ENCODE measurements at regions not wholly inside any gene's neighbourhood (a gene's known extent, or its start where the extent isn't known, plus 50 kb on each side); places are given as distances from the start of the nearest gene placed in this dataset.
"Not testable (repeated sequence)": the region's sequence is repeated elsewhere in the genome, so short reads cannot be mapped to it uniquely, and the experiment has no call there.

GRCh38 chr9:118670011-118670953 lies 699.0 kb downstream of the BRINP1 start:
- no peak for FAIRE-seq

GRCh38 chr9:118674942-118675341 lies 694.3 kb downstream of the BRINP1 start:
- FAIRE-seq = no peak

GRCh38 chr9:118677936-118678653 lies 691.1 kb downstream of the BRINP1 start:
- not testable (repeated sequence) for FAIRE-seq

GRCh38 chr9:118686959-118687358 lies 682.3 kb downstream of the BRINP1 start:
- no peak for FAIRE-seq

GRCh38 chr9:118689280-118689679 lies 680.0 kb downstream of the BRINP1 start:
- FAIRE-seq = no peak

GRCh38 chr9:118692613-118693012 lies 676.6 kb downstream of the BRINP1 start:
- no peak for FAIRE-seq

- FAIRE-seq = no peak
These were observed 675.6 kb downstream of the BRINP1 start for GRCh38 chr9:118693645-118694044.

GRCh38 chr9:118695249-118695648 lies 674.0 kb downstream of the BRINP1 start:
- not testable (repeated sequence) for FAIRE-seq

- FAIRE-seq = no peak
These were observed 667.2 kb downstream of the BRINP1 start for GRCh38 chr9:118701985-118702384.

GRCh38 chr9:118711843-118712242 lies 657.4 kb downstream of the BRINP1 start:
- no peak for FAIRE-seq

- FAIRE-seq = no peak
These were observed 648.0 kb downstream of the BRINP1 start for GRCh38 chr9:118721276-118721675.

GRCh38 chr9:118721923-118722322 lies 647.3 kb downstream of the BRINP1 start:
- no peak for FAIRE-seq

GRCh38 chr9:118729981-118730380 lies 639.3 kb downstream of the BRINP1 start:
- FAIRE-seq = no peak

GRCh38 chr9:118732998-118733397 lies 636.2 kb downstream of the BRINP1 start:
- FAIRE-seq = no peak

- FAIRE-seq = no peak
These were observed 634.5 kb downstream of the BRINP1 start for GRCh38 chr9:118734696-118735095.

- FAIRE-seq = no peak
These were observed 632.8 kb downstream of the BRINP1 start for GRCh38 chr9:118736406-118736805.

GRCh38 chr9:118751077-118751847 lies 618.0 kb downstream of the BRINP1 start:
- FAIRE-seq = no peak

- no peak for FAIRE-seq
These were observed 617.4 kb downstream of the BRINP1 start for GRCh38 chr9:118751848-118752223.

GRCh38 chr9:118761016-118761790 lies 608.0 kb downstream of the BRINP1 start:
- FAIRE-seq = no peak

- FAIRE-seq = no peak
These were observed 601.7 kb downstream of the BRINP1 start for GRCh38 chr9:118767571-118767970.

- FAIRE-seq = no peak
These were observed 586.3 kb downstream of the BRINP1 start for GRCh38 chr9:118782790-118783463.

GRCh38 chr9:118784033-118784432 lies 585.2 kb downstream of the BRINP1 start:
- no peak for FAIRE-seq
